HG02840 (cell line): ENCODE measurements at regions not wholly inside any gene's neighbourhood (a gene's known extent, or its start where the extent isn't known, plus 50 kb on each side); places are given as distances from the start of the nearest gene placed in this dataset.

Source experiments
- ATAC-seq: cut with Tn5 transposase; IDR thresholded peaks from one replicate; pipeline ENCODE4 v1.9.1; 2021; ENCODE audit warnings: mild to moderate bottlenecking, moderate library complexity, moderate number of reproducible peaks; ENCODE audit not compliant: unreplicated experiment, low FRiP score

DNA sequence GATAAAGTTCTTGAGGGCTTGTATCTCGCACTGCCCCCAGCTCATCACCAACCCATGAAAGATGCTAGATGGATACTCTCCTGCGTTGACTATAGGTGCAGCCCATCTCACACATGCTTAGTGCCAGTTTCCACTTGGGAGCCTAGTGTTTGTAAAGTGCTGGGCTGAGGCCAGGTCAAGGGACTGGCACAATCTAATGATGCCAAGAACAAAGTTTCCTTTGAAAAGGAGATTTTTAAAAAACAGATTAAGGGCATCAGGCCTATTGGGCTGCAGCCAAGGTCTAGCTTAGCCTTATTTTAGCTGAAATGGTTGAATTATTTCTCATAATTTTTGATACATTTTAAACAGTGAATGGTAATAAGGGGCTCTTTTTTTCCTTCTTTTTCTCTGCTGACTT is 259.0 kb downstream of the ADRA2A start:
- no peak for ATAC-seq

DNA sequence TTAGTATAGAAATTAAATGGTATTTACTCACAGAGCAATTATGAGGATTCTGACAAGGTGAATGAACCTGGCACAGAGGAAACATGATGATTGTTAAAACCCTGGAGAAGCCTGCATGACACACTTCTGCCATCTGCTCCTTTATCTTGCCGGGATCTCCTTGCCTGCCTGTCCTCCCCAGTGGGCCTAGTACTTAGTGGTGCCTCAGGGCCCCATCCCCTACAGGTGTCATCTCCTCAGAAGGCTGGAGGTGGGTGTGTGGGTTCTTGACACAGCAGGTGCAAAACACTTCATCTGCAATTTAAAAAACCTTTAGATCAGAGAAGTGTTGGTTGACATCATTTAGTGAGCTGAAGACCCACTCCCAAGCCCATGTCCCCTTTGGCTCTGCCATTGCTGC is 261.2 kb downstream of the ADRA2A start:
- ATAC-seq: no peak

DNA sequence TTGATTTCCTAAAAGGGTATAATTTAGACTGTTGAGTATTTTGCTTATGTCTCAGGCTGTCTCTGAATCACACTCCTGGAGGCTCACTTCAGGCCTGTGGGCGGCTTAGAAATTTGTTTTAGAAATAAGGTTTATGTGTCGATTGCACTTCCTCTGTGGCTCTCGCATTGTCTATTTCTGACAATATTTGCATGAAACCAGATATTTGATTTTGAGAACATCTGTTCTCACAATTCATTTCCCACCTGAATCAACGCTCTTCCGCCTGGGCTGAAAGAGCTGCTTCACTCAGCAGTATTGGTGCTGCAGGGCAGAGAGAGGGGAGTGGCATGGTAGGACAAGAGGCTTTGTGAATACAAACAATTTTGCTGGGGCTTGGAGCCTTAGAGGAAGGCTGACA is 262.0 kb downstream of the ADRA2A start:
- peak; percentile 75 for ATAC-seq

DNA sequence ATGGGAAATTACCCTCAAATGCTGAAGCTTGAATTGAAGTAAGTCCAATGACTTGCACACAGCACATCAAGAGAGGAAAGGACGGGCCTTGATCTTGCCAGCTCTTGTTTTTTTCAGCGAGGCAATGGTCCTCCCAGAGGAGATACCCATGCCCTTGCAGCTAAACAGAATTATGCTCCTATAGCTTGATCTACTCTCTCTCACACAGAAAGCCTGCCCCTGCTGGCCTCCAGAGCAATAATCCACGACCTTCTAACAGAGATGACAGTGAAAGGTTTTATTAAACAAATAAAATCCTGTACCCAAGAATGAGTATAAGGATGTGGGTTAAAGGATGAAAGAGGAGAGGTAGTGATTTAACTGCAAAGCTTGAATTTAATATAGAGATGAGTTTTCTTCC is 268.0 kb downstream of the ADRA2A start:
- ATAC-seq: no peak

DNA sequence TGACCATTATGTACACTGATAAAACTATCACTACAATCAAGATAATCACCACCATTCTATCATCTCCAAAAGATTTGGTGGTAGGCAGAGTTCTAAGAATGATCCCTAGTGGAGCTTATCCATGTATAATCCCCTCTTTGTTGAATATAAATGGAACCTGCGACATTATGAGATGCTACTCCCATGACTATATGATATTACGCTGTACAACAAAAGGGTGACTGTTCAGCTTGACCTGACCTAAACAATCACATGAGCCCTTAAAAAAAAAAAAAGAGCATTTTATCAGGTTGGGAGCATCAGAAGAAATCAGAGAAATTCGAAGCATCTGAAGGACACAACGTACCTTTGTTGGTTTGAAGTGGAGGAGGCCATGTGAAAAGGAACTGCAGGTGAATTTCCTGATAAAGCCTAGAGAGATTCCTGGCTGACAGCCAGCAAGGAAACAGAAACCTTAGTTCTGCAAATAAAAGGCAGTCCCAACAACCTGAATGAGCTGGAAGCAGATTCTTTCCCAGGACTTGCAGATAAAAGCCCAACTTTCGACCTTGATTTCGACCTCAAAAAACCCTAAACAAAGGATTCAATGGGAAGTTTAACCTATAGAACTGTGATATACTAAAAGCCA is 270.7 kb downstream of the ADRA2A start:
- no peak for ATAC-seq

DNA sequence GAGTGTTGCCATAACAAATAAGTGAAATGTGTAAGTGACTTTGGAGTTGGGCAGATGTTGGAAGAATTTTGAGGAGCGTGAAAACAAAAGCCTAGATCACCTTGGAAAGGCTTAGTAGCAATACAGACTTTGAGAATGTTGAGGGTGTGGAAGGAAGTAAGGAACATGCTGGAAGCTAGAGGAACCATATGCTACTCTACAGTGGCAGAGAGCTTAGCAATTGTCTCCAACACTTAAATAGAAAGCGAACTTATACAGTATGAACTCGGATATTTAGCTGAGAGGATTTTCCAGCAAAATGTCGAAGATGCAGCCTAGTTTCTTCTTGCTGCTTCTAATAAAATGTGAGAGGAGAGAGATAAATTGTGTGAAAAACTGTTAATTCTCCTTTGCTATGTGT is 271.2 kb downstream of the ADRA2A start:
- ATAC-seq: no peak

DNA sequence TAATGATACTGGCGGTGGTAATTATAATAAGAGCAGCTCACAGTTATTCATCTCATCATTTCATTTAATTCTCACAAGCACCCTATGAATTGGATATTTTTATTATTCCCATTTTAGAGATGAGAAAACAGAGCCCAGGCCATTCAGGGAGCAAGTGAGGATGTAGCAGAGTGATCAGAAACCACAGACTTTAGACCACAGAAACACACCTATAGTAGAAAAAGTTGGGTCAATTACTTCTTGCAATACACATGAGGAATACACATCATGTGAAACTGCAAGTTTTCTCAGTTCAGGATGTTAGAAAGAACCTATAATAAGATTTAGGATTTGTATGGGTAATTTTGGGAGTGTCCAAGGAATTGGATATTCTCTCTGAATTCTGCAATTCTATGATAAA is 278.0 kb downstream of the ADRA2A start:
- no peak for ATAC-seq

DNA sequence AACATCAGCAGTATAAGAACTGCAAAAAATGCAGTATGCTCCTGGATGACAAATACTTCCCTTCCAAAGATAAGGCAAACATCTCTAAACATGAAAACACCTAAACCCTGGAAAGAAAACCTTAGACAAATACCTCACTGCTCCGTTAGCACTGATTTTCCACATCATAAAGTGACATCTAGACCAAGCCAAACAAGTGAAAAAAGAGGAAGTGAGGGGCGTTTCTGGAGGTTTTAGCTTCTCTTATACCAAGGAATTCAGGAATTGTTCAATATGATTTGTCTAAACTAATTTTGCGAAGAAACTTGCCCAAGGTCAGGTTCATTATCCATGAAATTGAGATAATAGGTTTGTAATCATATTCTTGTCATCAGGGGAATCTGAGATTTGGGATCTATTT is 279.7 kb downstream of the ADRA2A start:
- no peak for ATAC-seq

DNA sequence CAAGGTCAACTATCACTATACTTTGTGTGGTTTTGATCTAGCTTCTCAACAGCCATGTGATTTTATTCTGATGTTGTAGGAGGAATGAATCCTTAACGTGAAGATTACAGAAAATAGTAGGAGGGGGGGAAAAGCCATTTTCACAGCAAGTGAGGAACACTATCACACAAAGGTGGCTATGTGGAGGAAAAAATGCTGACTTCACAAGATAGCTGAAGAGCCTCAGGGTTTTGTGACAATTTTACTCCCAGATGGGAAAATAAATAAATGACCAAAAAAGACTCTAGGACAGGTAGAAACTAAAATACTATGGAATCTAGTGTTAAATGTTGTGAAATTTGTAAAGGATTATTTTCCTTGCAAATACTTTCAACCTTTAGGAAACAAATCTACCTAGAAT is 281.0 kb downstream of the ADRA2A start:
- ATAC-seq: no peak

DNA sequence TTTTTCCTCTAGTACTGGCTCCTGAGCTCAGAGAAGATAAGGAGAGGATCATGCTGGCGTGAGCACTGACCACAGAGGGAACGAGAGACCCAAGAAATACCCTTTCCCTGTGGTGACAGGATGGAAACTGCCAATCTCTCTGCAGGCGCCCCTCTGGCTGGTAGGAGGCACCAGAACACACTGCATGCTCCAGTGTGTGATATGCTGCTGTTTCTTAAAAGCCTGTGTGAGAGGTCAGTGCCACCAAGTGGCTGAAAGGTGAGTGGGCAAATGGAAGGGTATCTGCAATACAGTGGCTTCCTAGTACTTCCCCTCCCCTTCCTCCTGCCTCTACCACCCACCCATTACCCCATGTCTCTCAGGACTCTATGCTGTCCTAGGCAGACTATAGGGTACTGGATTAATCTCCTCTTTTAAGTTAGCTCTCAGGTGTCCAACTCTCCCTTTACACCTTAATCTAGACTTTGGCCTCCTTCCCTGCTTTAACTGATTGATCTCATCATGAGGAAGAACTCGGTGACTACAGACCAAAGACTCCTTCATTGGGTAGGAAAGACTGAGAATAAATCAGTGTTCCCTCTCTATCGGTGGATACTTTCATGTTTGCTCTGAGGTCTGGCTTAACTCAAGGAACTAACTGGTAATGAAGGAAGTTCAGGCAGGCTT is 283.6 kb downstream of the ADRA2A start:
- ATAC-seq: no peak

DNA sequence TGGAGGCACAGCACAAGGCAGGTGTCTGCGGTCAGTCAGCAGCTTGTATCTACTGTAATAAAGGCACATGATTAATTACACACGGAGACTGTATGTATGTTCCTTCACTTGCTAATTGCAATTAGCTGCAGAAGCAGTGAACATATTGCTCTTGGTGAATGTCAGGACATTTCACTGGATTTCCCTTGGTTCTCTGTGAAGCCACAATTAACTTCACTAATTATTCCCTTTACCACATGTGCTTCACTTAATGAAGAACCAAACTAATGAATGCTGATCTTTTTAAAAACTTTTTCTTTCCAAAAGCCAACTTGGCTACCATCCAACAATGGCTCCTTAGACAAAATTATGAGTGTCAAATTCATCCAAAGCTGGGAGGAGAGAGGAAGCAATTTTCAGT is 290.7 kb downstream of the ADRA2A start:
- no peak for ATAC-seq

DNA sequence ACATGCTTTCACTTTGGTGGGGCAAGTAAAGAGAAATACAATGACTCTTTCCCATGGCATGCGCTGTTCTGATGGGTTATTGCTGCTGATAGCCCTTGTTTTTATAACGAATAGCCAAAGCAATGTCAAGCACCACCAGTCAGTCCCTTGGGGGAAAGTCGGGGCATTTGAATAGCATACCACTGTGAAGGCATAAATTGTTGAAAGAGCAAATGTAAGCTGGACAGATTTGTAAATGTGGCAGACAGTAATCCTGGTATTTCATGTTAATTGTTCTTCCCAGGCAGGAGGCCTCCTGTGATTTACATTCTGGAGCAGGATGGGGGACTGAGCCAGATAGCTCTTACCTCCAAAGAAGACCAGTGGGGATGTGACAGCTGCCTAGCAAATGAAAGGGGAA is 293.3 kb downstream of the ADRA2A start:
- no peak for ATAC-seq

DNA sequence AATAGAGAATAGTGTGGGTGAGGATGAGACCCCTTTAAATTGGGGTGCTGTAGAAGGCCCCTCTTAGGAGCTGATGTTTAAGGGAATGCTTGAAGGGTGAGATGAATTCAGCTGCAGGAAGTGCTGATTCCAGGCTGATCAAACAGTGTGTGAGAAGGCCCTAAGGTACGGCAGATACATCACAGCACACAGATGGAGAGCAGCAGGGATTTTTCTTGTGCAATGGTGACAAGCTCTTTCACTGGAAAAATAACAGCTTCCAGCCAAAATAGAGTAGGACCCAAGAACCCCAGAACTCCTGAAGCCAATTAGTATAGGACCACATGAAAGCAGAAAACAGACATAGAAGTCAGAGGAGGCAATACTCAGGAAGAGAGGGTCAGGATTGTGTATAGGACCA is 296.9 kb downstream of the ADRA2A start:
- no peak for ATAC-seq

DNA sequence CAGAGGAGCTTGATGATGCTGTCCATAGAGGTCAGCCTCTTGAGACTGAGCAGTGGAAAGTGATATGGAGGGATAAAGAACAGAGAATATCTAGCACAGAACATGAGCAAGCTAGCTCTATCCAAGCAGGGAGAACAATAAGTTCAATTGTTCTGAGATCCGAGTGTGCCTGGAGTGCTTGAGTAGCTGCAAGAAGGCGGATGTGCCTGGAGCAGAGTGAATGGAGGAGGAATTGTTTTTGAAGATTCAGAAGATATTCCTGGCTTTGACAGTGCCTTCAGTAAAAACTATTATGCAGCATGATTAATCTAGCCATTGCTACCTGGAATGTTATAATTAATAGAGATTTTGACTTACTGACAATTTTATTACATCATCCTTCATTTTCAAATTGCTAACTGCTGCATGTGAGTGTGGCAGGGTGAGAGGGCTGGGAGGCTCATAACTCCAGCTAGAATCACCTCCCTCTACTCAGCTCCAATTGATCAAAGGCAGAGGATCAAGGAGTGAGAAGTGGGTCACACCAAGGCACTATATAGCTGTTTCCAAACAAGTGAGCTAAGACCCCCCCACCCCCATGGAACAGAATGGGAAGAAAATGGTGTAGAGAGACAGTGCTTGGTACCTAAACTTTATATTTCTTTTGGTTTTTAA is 302.8 kb downstream of the ADRA2A start:
- no peak for ATAC-seq

DNA sequence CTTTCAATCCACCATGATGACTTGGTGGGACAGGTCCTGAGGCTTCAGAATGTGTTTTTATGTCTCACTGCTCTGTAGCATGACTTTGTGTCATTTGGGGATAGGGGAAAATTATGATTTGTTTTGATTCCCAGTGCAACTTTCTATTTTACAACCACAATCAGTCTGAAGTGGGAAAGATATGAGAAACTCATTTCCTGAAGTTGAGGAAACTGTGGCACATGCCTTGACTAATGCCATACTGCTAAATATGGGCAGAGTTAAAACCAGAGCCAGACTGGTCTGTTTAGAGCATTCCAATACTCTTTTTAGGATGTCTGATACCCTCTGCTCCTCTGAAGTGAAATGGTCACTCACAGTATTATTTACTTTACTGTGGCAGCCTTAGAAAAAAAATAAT is 307.7 kb downstream of the ADRA2A start:
- no peak for ATAC-seq

DNA sequence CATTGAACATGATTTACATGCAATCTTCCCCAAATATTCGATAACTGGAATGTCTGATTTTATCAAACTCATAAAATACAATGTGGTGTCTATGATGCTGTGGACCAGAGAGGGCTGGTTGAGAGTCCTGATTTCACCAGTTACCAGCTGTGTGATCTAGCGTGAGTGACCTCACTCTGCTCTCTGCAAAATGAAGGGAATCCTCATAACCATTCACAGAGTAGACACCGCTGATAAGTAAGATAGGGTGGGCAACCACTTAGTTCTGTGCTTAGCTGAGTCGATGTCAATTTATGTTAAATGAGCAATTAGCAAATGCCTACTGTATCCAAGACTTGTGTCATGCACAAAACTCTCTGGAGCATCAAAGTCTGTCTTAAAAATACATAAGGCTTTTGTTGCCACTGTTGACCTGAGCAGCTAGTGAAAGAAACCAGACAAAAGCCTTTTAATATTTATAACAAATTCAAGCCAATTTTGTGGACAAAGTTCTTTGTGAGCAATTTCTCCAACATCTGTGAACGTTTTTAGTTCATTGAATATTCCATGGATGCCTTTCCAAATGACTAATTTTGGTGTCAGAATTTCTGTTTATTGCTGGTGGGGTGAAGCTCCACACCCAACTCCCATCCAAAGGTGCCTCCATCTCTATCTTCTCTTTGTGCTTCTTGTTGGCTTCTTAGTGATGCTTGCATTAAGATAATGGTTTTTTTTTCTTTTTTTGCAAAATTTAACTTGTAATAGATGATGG is 314.2 kb downstream of the ADRA2A start:
- no peak for ATAC-seq

DNA sequence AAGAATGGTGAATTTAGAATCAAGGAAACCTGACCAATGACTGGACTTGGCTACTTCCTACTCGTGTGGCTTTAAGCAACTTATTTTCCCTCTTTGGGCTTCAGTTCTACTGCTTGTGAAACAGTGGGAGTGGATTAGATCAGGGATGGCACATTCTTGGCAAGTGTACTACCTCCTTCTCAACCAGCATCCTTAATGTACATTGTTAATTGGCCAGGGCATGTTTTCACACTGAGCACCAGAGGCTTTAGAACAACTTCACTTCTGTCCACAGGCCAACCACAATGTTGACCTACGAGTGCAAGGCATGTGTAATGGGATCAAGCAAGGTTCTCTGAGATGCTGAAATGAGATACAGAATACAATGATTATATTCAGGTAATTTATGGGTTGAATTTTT is 315.3 kb downstream of the ADRA2A start:
- ATAC-seq: no peak

DNA sequence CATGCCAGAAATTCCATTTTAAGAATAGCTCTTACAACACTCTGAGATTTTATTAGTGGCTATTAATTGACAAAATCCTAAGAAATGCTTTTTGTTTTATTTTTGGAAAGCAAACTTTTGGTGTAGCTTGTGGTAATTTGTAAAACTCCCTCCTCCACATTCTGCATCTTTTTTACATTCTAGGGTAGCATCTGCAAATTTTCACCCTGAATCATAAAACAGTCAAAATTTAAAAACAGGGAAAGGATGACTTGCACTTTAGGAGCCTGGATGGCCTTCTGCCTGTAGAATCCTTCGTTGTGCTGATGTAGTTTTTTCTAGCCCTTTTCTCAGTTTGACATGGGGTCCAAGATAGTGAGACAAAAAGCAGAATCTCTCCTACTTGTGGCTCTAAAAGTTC is 316.1 kb downstream of the ADRA2A start:
- ATAC-seq: no peak

DNA sequence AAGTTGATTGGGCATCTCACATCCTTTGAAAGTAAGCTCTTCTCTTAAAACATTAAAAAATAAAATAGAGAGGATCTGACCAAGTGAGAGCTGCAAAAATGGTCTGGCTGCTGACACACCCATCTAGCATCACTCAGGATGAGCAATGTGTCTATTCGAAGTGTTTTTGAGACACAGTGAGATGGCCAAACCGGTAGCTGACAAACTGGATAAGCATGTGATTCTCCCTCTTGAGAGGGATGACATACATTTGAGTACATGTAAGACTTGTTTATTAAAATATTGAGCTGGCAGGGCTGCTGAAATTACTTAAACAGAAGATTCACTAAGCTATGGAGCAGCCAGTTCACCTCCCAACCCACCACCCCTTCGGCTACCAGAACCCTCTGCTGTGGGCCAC is 333.9 kb downstream of the ADRA2A start:
- ATAC-seq: no peak

DNA sequence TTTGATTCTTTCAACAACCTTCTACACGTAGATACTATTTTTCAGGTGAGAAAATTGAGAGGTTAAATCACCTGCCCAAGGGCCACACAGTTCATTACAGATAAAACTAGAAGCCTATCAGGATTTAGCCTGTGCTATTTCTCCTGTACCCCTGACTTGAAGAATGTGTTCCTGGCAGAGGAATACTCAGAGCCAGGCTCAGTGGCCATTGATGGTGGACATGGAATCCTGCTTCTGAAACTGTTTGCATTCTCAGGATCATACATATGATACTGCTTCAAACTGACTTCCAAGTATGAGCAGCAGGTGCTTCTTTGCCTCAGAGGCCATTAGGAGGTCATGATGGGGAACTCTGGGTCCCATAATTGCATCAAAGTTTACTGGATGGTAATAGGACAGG is 348.6 kb downstream of the ADRA2A start:
- ATAC-seq: no peak

DNA sequence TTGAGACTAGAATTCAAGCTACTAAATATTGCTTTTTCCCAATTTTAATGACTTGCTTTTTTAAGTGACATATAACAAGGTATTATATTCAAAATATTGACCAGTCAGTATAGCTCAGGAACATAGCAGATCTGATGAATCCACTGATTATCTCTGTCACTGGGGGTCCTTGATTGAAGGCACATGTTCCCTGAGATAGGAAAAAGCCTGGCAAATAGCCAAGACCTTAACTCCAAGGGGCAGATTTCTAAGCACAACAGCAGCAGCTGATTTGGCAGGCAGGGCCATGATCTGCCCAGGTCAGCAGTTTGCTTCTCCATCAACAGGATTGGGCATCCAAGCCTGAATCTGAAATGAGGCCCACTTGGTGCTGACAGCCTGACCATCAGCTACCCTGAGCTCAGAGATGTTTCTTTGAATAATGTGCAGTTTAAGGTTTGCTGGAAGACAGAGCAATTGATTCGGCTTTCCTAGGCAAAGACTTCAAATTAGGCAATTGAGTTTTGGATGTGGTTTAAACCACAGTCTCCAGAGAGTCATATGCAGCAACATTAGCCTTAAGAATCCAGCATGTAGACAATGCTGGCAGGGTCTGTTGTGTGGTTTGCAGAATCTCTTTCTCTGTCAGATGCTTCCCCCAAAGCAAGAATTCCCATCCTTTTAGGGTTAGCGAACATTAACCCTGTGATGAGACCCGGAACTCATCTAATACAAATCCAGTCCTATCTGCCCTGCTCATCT is 352.6 kb downstream of the ADRA2A start:
- ATAC-seq: no peak
